H4 (cell line): ENCODE measurements at regions not wholly inside any gene's neighbourhood (a gene's known extent, or its start where the extent isn't known, plus 50 kb on each side); places are given as distances from the start of the nearest gene placed in this dataset.
A peak's percentile ranks its signal among the peaks of the same experiment; 100 is the strongest.

Experiments used
- DNase-seq: peaks from one replicate; pipeline ENCODE4 v3.0.0-alpha.2; 2015; ENCODE audit warnings: low spot score

- no peak for DNase-seq
Observed at GRCh38 chr3:107063351-107063750, 313.9 kb upstream of the CCDC54 start.

- peak; percentile 71 for DNase-seq
Observed at GRCh38 chr3:107064405-107065060, 312.7 kb upstream of the CCDC54 start.

- no peak for DNase-seq
Observed at GRCh38 chr3:107065094-107065861, 312.0 kb upstream of the CCDC54 start.

- no peak for DNase-seq
Observed at GRCh38 chr3:107067421-107067820, 309.8 kb upstream of the CCDC54 start.

GRCh38 chr3:107068980-107069379, 308.3 kb upstream of the CCDC54 start:
- DNase-seq: peak; percentile 36

- no peak for DNase-seq
Observed at GRCh38 chr3:107076946-107077345, 300.3 kb upstream of the CCDC54 start.

GRCh38 chr3:107077391-107077790, 299.8 kb upstream of the CCDC54 start:
- no peak for DNase-seq

- no peak for DNase-seq
Observed at GRCh38 chr3:107082527-107082926, 294.7 kb upstream of the CCDC54 start.

- no peak for DNase-seq
Observed at GRCh38 chr3:107085261-107085660, 292.0 kb upstream of the CCDC54 start.

- DNase-seq: no peak
Observed at GRCh38 chr3:107092121-107092520, 285.1 kb upstream of the CCDC54 start.

GRCh38 chr3:107098864-107099263, 278.4 kb upstream of the CCDC54 start:
- no peak for DNase-seq

GRCh38 chr3:107100137-107100536, 277.1 kb upstream of the CCDC54 start:
- no peak for DNase-seq

- no peak for DNase-seq
Observed at GRCh38 chr3:107100573-107100972, 276.7 kb upstream of the CCDC54 start.

GRCh38 chr3:107103786-107104185, 273.5 kb upstream of the CCDC54 start:
- no peak for DNase-seq

- DNase-seq: no peak
Observed at GRCh38 chr3:107106316-107106715, 270.9 kb upstream of the CCDC54 start.

GRCh38 chr3:107106907-107107306, 270.3 kb upstream of the CCDC54 start:
- no peak for DNase-seq

GRCh38 chr3:107110596-107111305, 266.5 kb upstream of the CCDC54 start:
- no peak for DNase-seq

GRCh38 chr3:107111872-107112271, 265.4 kb upstream of the CCDC54 start:
- no peak for DNase-seq

GRCh38 chr3:107112356-107112755, 264.9 kb upstream of the CCDC54 start:
- no peak for DNase-seq

- no peak for DNase-seq
Observed at GRCh38 chr3:107116251-107116650, 261.0 kb upstream of the CCDC54 start.

- DNase-seq: no peak
Observed at GRCh38 chr3:107117156-107117555, 260.1 kb upstream of the CCDC54 start.

- DNase-seq: peak; percentile 68
Observed at GRCh38 chr3:107117922-107118536, 259.2 kb upstream of the CCDC54 start.
